ENCODE measurements at regions not wholly inside any gene's neighbourhood (a gene's known extent, or its start where the extent isn't known, plus 50 kb on each side); places are given as distances from the start of the nearest gene placed in this dataset.

DNA sequence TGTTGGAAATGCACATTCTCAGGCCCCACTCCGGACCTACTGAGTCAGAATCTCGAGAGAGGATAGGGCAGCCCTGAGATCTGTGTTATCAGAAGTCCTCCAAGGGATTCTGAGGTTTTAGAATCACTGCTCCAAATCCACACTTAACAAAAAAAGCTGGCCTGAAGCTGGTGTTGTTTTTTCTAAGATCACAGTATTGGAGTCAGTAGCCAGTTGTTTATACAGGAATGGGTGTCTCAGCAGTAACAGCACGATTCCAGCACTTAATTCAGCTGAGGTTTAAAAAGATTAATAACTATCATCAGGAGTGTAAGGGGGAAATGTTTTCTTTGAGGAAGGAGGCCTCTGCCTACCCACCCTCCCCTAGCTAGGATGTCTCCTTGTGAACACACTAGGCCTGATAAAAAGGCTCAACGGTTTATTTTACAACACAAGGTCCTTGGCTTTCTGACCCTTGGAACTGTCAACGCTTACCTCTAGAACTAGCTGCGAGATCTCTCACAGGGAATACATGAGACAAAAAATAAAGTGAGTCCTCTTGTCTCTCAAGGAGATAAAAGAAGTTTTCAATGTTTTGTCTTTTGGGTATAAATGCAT is 505.4 kb downstream of the CD83 start:
- TF ChIP-seq, protein P1, sequence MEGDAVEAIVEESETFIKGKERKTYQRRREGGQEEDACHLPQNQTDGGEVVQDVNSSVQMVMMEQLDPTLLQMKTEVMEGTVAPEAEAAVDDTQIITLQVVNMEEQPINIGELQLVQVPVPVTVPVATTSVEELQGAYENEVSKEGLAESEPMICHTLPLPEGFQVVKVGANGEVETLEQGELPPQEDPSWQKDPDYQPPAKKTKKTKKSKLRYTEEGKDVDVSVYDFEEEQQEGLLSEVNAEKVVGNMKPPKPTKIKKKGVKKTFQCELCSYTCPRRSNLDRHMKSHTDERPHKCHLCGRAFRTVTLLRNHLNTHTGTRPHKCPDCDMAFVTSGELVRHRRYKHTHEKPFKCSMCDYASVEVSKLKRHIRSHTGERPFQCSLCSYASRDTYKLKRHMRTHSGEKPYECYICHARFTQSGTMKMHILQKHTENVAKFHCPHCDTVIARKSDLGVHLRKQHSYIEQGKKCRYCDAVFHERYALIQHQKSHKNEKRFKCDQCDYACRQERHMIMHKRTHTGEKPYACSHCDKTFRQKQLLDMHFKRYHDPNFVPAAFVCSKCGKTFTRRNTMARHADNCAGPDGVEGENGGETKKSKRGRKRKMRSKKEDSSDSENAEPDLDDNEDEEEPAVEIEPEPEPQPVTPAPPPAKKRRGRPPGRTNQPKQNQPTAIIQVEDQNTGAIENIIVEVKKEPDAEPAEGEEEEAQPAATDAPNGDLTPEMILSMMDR (IDR thresholded peaks at IDR 0.05): no peak
- TF ChIP-seq POLR2AphosphoS5 (IDR thresholded peaks at IDR 0.05; ENCODE audit: insufficient read depth in 1 of 2, low read depth in 1 of 2) (no peak), POLR2A (IDR thresholded peaks at IDR 0.05) (no peak)
- intact Hi-C loops (cut with DNase I): no loop called here
- Histone ChIP-seq H3K9me3 (no peaks in the 10 kb centered on the region), H3K27me3 (no peaks in the 10 kb centered on the region), H3K4me1 (peaks cover 9% of the 10 kb centered on the region), H3K27ac (no peak overlapping the region), H3K4me3 (no peak overlapping the region), H3K36me3 (no peaks in the 10 kb centered on the region)
- DNase-seq (ENCODE audit: extremely low spot score in 2 of 2): no peak

DNA sequence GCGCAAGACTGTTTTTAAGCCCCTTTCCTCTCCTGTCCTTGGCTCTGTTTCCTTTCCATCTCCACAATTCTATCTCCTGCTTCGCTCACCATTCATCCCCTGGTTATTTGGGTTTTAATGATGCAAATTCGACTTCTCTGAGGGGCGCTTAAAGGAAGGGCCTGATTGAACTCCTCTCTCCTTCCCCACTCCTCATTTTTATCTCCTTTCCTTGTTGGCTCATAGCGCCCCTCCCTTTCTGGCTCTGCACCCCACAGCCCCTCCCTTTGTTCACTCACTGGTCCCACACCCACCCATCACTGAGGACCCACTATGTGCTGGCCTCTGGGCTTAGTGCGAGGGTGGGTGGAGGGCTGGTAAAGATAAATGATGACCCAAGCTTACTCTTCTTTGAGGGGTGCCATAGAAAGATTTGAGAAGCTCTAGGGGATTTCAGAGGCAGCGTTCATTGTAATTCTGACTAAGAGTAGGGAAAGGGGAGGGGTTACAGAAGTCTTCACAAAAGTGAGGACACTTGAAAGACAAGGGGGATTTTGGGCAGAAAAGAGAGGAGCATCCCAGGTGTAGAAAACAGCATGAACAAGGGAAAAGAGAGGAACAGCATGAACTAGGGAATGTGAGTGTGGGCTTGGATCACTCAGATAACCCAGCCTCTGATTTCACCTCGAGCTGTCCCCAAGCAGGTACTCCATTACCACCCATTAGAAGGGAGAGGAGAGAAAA is 507.8 kb downstream of the CD83 start:
- Histone ChIP-seq H3K4me1 (peaks cover 9% of the 10 kb centered on the region), H3K36me3 (no peaks in the 10 kb centered on the region), H3K27me3 (no peaks in the 10 kb centered on the region), H3K27ac (no peak overlapping the region), H3K9me3 (no peaks in the 10 kb centered on the region), H3K4me3 (no peak overlapping the region)
- TF ChIP-seq, protein P1 (IDR thresholded peaks at IDR 0.05): no peak
- TF ChIP-seq POLR2A (IDR thresholded peaks at IDR 0.05) (no peak), POLR2AphosphoS5 (IDR thresholded peaks at IDR 0.05; ENCODE audit: insufficient read depth in 1 of 2, low read depth in 1 of 2) (no peak)
- no peak for DNase-seq (ENCODE audit: extremely low spot score in 2 of 2)
- intact Hi-C loops (cut with DNase I): no loop called here

DNA sequence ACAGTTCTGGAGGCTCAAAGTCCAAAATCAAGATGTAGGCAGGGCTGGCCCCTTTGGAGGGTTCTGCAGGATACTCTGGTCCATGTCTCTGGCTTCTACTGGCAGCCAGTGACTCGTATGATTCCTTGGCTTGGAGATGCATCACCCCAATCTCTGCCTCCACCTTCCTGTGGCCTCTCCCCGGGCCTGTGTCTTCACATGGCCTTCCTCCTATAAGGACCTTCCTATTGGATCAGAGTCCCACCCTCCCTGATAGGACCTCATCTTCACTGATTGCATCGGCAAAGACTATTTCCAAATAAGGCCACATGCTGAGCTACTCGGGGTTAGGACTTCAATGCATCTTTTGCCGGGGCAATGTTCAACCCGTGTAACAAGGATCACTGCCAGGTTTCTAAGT is 509.0 kb downstream of the CD83 start:
- intact Hi-C loops (cut with DNase I): no loop called here
- TF ChIP-seq, protein P1 (IDR thresholded peaks at IDR 0.05): no peak
- TF ChIP-seq POLR2A (IDR thresholded peaks at IDR 0.05) (no peak), POLR2AphosphoS5 (IDR thresholded peaks at IDR 0.05; ENCODE audit: insufficient read depth in 1 of 2, low read depth in 1 of 2) (no peak)
- H3K4me1 ChIP-seq: peaks cover 9% of the 10 kb centered on the region
- H3K27me3 ChIP-seq: no peaks in the 10 kb centered on the region
- H3K27ac ChIP-seq: no peak overlapping the region
- H3K4me3 ChIP-seq: no peak overlapping the region
- no peak for DNase-seq (ENCODE audit: extremely low spot score in 2 of 2)
- no peaks in the 10 kb centered on the region for H3K9me3 ChIP-seq
- H3K36me3 ChIP-seq: no peaks in the 10 kb centered on the region

DNA sequence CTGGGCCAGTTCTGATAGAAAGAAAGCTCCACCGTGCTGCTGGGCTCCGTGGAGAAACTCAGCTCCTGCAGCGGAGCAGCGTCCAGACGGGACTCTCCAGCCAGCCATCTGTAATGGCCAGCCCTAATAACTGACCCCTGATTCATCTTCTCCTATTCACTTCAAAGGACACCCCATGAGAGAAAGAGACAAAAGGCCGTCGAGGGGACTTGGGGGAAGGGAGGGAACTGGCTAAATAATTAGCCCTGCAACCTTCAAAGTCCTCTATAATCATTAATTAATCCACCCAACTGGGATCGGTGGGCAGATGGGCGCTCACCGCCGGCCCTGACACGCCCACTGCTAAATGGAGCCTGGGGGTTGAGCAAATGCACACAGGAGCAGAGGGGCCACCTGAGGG is 512.4 kb downstream of the CD83 start:
- TF ChIP-seq, protein P1 (IDR thresholded peaks at IDR 0.05): no peak
- TF ChIP-seq POLR2A (IDR thresholded peaks at IDR 0.05) (no peak), POLR2AphosphoS5 (IDR thresholded peaks at IDR 0.05; ENCODE audit: insufficient read depth in 1 of 2, low read depth in 1 of 2) (no peak)
- no peaks in the 10 kb centered on the region for H3K27me3 ChIP-seq
- intact Hi-C loops (cut with DNase I): no loop called here

DNA sequence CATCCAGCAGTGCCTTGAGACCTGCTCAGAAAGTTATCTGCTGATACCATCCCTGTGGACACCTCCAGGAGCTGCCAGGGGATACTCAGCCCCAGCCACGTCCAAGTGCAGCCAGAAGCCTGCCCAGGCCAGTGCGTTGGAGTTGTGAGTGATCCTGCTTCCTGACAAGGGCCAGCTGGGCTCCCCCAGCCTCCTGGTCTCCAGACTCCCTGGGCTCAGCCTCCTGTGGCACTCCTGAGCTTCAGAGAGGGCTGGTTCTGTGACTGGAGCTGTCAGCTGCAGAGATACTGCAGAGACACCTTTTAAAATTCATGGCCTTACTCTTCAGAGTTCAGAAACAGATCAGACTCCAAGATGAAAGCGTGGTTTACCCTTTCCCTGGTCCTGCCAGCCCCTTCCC is 515.9 kb downstream of the CD83 start:
- TF ChIP-seq, protein P1 (IDR thresholded peaks at IDR 0.05): no peak
- TF ChIP-seq POLR2A (IDR thresholded peaks at IDR 0.05) (no peak), POLR2AphosphoS5 (IDR thresholded peaks at IDR 0.05; ENCODE audit: insufficient read depth in 1 of 2, low read depth in 1 of 2) (no peak)
- intact Hi-C loops (cut with DNase I): no loop called here
- Histone ChIP-seq H3K4me1 (peaks cover 2% of the 10 kb centered on the region), H3K36me3 (no peaks in the 10 kb centered on the region), H3K9me3 (no peaks in the 10 kb centered on the region), H3K4me3 (no peak overlapping the region), H3K27ac (no peak overlapping the region), H3K27me3 (no peaks in the 10 kb centered on the region)
- no peak for DNase-seq (ENCODE audit: extremely low spot score in 2 of 2)

More for the DNA sequence above, 512.4 kb downstream of the CD83 start:
- no peaks in the 10 kb centered on the region for H3K9me3 ChIP-seq
- H3K36me3 ChIP-seq: no peaks in the 10 kb centered on the region
- DNase-seq (ENCODE audit: extremely low spot score in 2 of 2): no peak
- no peak overlapping the region for H3K27ac ChIP-seq
- no peak overlapping the region for H3K4me3 ChIP-seq
- no peaks in the 10 kb centered on the region for H3K4me1 ChIP-seq
